Gastroesophageal sphincter (tissue), 4 donors: ENCODE measurements at regions not wholly inside any gene's neighbourhood (a gene's known extent, or its start where the extent isn't known, plus 50 kb on each side); places are given as distances from the start of the nearest gene placed in this dataset.

Experiments used
- ATAC-seq: fragments of 150-250 bp; one replicate; pipeline ENCODE4 v1.9.1; 2016; ENCODE audit warnings: mild to moderate bottlenecking, moderate library complexity
- H3K27ac ChIP-seq, 4 donors: fragments of 200-600 bp; sonication (generic) in 3 of 4; 1 replicate in 3 of 4; 2 replicates in 1 of 4; pipeline ENCODE4 v1.5.1; 2016 to 2019
- H3K27me3 ChIP-seq: fragments of 200-600 bp; sonication (generic); one replicate; pipeline ENCODE4 v1.5.1; 2019
- H3K36me3 ChIP-seq, 2 donors: fragments of 200-600 bp; sonication (generic); one replicate each; pipeline ENCODE4 v1.5.1; 2019; ENCODE audit warnings: control low read depth in 1 of 2
- H3K4me1 ChIP-seq, 3 donors: fragments of 200-600 bp; sonication (generic); 1 replicate in 2 of 3; 2 replicates in 1 of 3; pipeline ENCODE4 v1.5.1; 2016 to 2019; ENCODE audit warnings: control low read depth in 2 of 3
- H3K4me3 ChIP-seq, 2 donors: fragments of 200-600 bp; sonication (generic); one replicate each; pipeline ENCODE4 v1.5.1; 2019; ENCODE audit warnings: mild to moderate bottlenecking in 1 of 2, moderate library complexity in 1 of 2
- H3K9me3 ChIP-seq, 3 donors: fragments of 200-600 bp; sonication (generic); one replicate each; pipeline ENCODE4 v1.5.1; 2017 to 2019; ENCODE audit warnings: control low read depth in 2 of 3
- CTCF ChIP-seq, 4 experiments: fragments of 200-600 bp in 2 of 4; fragments of 450-650 bp in 2 of 4; sonication (generic) in 1 of 4; IDR thresholded peaks; one replicate each; pipeline ENCODE4 v1.5.1; 2017 to 2019; ENCODE audit warnings: antibody characterized with exemption in 4 of 4, mild to moderate bottlenecking in 2 of 4, moderate library complexity in 2 of 4
- EP300 ChIP-seq: sonication (generic); formaldehyde crosslinking; IDR thresholded peaks from one replicate; pipeline ENCODE4 v1.6.1; 2017; ENCODE audit warnings: antibody characterized with exemption, mild to moderate bottlenecking
- POLR2A ChIP-seq, 2 donors: fragments of 450-650 bp; IDR thresholded peaks; one replicate each; pipeline ENCODE4 v1.6.1; 2017; ENCODE audit warnings: antibody characterized with exemption in 2 of 2, mild to moderate bottlenecking in 2 of 2, moderate library complexity in 1 of 2
- POLR2AphosphoS5 ChIP-seq: sonication (generic); formaldehyde crosslinking; IDR thresholded peaks from one replicate; pipeline ENCODE4 v1.6.1; 2017; ENCODE audit warnings: antibody characterized with exemption
- WGBS, 2 donors: methylation state at CpG; one replicate each; pipeline ENCODE4 v1.1.5; 2018; ENCODE audit warnings: low coverage in 1 of 2; 5-methylcytosine and 5-hydroxymethylcytosine counted together

GRCh38 chr5:106088462-106088861, 1582.3 kb downstream of the EFNA5 start:
- Histone ChIP-seq H3K4me3 (no peak overlapping the region), H3K36me3 (no peaks in the 10 kb centered on the region), H3K27me3 (no peaks in the 10 kb centered on the region), H3K27ac (no peak overlapping the region), H3K9me3 (no peaks in the 10 kb centered on the region), H3K4me1 (no peaks in the 10 kb centered on the region)
- no peak for ATAC-seq
- TF ChIP-seq POLR2A (IDR thresholded peaks at IDR 0.05) = no peak
- no peak for TF ChIP-seq EP300
- no peak for TF ChIP-seq POLR2AphosphoS5
- no peak for TF ChIP-seq CTCF (IDR thresholded peaks at IDR 0.05)

GRCh38 chr5:106086352-106086751, 1584.4 kb downstream of the EFNA5 start:
- no peak for ATAC-seq
- H3K36me3 ChIP-seq = no peaks in the 10 kb centered on the region
- H3K27ac ChIP-seq = no peak overlapping the region
- H3K4me1 ChIP-seq = no peaks in the 10 kb centered on the region
- no peaks in the 10 kb centered on the region for H3K27me3 ChIP-seq
- H3K9me3 ChIP-seq = no peaks in the 10 kb centered on the region
- 73 to 77% methylated on average over 2 of the region's 2 CpGs for WGBS, 2 donors
- no peak overlapping the region for H3K4me3 ChIP-seq
- TF ChIP-seq POLR2AphosphoS5 (no peak), EP300 (no peak), POLR2A (IDR thresholded peaks at IDR 0.05) (no peak), CTCF (IDR thresholded peaks at IDR 0.05) (no peak)

GRCh38 chr5:106085556-106085955, 1585.2 kb downstream of the EFNA5 start:
- Histone ChIP-seq H3K4me1 (no peaks in the 10 kb centered on the region), H3K4me3 (no peak overlapping the region), H3K9me3 (no peaks in the 10 kb centered on the region), H3K36me3 (no peaks in the 10 kb centered on the region), H3K27me3 (no peaks in the 10 kb centered on the region), H3K27ac (no peak overlapping the region)
- TF ChIP-seq POLR2AphosphoS5 = no peak
- no peak for TF ChIP-seq POLR2A (IDR thresholded peaks at IDR 0.05)
- no peak for TF ChIP-seq CTCF (IDR thresholded peaks at IDR 0.05)
- WGBS, 2 donors = 77 to 84% methylated on average over 2 of the region's 2 CpGs
- ATAC-seq = no peak

- H3K4me1 ChIP-seq = no peaks in the 10 kb centered on the region
- no peak for TF ChIP-seq EP300
- no peak overlapping the region for H3K27ac ChIP-seq
- ATAC-seq = no peak
- no peak overlapping the region for H3K4me3 ChIP-seq
- WGBS, 2 donors = 0 to 40% methylated on average over 1 of the region's 1 CpG
- no peaks in the 10 kb centered on the region for H3K27me3 ChIP-seq
- H3K9me3 ChIP-seq = no peaks in the 10 kb centered on the region
- H3K36me3 ChIP-seq = no peaks in the 10 kb centered on the region
Observed at GRCh38 chr5:106085136-106085535, 1585.6 kb downstream of the EFNA5 start.

GRCh38 chr5:106080535-106080934, 1590.2 kb downstream of the EFNA5 start:
- no CpG with 5 or more reads among the region's 1 CpG for whole genome bisulfite sequencing, 2 donors
- H3K4me1 ChIP-seq = no peaks in the 10 kb centered on the region

More at GRCh38 chr5:106080535-106080934, 1590.2 kb downstream of the EFNA5 start:
- TF ChIP-seq EP300 = no peak
- no peak for TF ChIP-seq CTCF (IDR thresholded peaks at IDR 0.05)
- TF ChIP-seq POLR2A (IDR thresholded peaks at IDR 0.05) = no peak
- no peak for TF ChIP-seq POLR2AphosphoS5
- ATAC-seq = no peak
- Histone ChIP-seq H3K36me3 (no peaks in the 10 kb centered on the region), H3K4me3 (no peak overlapping the region), H3K9me3 (no peaks in the 10 kb centered on the region), H3K27me3 (no peaks in the 10 kb centered on the region), H3K27ac (no peak overlapping the region)
